ENCODE measurements at regions not wholly inside any gene's neighbourhood (a gene's known extent, or its start where the extent isn't known, plus 50 kb on each side); places are given as distances from the start of the nearest gene placed in this dataset.
"Not testable (repeated sequence)": the region's sequence is repeated elsewhere in the genome, so short reads cannot be mapped to it uniquely, and the experiment has no call there.

DNA sequence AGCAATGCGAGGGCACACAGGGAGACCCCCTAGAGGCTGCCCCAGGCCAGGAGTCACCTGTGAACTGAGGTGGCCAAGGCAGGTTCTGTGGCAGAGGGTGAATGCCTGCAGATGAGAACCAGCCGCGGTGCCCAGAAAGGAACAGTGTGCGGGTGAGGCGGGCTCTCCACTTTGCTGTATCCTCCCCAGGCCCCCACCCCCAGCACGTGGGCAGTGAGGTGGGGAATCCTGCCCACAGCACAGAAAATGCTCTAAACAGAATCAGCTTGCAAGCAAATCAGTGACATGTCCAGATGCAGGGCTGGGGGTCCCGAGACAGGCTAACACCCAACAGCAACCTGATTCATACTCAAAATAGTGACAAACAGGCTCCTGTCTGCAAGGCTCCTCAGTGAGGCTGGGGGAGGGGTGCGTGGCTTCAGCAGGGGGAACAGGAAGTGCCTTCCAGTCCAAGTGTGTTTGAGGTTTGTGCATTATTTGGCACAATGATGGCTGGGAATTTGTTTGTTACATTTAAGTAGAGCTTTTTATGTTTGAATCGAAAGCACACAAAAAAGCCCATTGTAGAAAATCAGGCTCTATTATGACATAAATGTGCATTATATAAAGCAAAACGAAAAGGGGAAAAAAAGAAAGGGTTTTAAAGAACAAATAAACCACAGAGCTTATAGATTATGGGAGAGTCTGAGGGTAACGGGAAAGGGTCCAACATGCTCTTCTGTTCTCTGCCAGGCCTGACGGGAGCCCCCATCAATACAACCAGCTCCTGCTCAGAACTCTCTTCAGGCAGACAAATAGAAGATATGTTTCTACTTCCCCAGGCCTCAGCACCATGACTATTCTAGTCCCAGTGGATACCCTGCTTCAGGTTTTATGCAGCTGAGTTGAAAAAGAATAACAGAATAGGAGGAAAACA lies 201.3 kb downstream of the HSD17B3 start:
- H3K4me3 ChIP-seq (ENCODE audit: low read depth, low read length): no peak overlapping the region
- TF ChIP-seq, protein P1, sequence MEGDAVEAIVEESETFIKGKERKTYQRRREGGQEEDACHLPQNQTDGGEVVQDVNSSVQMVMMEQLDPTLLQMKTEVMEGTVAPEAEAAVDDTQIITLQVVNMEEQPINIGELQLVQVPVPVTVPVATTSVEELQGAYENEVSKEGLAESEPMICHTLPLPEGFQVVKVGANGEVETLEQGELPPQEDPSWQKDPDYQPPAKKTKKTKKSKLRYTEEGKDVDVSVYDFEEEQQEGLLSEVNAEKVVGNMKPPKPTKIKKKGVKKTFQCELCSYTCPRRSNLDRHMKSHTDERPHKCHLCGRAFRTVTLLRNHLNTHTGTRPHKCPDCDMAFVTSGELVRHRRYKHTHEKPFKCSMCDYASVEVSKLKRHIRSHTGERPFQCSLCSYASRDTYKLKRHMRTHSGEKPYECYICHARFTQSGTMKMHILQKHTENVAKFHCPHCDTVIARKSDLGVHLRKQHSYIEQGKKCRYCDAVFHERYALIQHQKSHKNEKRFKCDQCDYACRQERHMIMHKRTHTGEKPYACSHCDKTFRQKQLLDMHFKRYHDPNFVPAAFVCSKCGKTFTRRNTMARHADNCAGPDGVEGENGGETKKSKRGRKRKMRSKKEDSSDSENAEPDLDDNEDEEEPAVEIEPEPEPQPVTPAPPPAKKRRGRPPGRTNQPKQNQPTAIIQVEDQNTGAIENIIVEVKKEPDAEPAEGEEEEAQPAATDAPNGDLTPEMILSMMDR (IDR thresholded peaks at IDR 0.05; ENCODE audit: insufficient read depth, low read depth, low read length, missing control alignments): no peak
- no peak for DNase-seq (ENCODE audit: low read depth)

DNA sequence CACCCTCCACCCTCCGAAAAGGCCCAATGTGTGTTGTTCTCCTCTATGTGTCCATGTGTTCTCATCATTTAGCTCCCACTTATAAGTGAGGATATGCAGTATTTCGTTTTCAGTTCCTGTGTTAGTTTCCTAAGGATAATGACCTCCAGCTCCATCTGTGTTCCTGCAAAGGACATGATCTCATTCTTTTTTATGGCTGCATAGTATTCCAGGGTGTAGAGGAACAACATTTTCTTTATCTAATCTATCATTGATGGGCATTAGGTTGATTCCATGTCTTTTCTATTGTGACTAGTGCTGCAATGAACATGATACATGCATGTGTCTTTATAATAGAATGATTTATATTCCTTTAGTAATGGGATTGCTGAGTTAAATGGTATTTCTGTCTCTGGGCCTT lies 211.3 kb downstream of the HSD17B3 start:
- not testable (repeated sequence) for H3K4me3 ChIP-seq (ENCODE audit: low read depth, low read length); DNase-seq (ENCODE audit: low read depth)

DNA sequence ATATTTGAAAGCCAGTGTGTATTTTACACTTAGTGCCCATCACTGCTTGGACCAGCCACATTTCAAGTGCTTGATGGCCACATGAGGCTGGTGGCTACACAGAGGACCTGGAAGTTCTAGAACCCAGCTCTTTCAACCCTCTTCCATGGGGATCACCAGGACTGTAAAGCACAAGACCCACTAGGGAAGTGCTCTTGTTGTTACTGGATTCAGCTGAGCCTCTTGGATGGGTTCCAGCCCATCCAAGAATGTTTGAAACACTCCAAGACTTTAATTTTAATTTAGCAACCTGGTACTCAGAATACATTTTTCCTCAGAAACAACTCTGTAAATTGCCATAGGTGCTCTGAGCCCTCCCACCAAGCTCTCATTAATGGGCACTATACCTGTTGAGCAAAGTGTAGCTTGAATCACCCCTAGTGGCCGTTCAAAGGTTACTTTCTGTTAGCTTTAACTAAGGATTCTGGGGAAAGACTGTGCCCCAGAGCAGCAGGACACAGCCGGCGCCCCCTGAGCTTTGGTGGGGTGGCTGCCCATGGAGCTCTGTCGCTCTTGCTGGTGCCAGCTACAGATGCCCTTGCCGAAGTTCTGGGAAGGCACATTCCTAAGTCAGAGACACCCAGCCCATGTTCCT lies 212.4 kb downstream of the HSD17B3 start:
- H3K4me3 ChIP-seq (ENCODE audit: low read depth, low read length): no peak overlapping the region
- TF ChIP-seq, protein P1 (IDR thresholded peaks at IDR 0.05; ENCODE audit: insufficient read depth, low read depth, low read length, missing control alignments): no peak
- no peak for DNase-seq (ENCODE audit: low read depth)

DNA sequence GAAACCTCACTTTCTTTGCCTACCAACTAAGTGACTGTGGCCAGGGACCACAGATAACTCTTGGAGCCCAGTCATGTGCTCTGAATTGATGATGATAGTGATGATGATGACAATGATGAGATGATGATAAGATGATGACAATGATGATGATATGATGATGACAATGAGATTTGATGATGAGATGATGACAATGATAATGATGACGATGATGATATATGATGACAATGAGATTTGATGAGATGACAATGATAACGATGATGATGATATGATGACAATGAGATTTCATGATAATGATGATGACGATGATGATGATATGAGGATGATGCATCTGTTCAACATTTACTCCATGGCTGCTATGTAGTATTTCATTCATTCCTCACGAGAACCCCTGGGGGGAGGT lies 213.0 kb downstream of the ERCC6L2 start:
- H3K4me3 ChIP-seq (ENCODE audit: low read depth, low read length): no peak overlapping the region
- TF ChIP-seq, protein P1 (IDR thresholded peaks at IDR 0.05; ENCODE audit: insufficient read depth, low read depth, low read length, missing control alignments): no peak
- DNase-seq (ENCODE audit: low read depth): no peak

DNA sequence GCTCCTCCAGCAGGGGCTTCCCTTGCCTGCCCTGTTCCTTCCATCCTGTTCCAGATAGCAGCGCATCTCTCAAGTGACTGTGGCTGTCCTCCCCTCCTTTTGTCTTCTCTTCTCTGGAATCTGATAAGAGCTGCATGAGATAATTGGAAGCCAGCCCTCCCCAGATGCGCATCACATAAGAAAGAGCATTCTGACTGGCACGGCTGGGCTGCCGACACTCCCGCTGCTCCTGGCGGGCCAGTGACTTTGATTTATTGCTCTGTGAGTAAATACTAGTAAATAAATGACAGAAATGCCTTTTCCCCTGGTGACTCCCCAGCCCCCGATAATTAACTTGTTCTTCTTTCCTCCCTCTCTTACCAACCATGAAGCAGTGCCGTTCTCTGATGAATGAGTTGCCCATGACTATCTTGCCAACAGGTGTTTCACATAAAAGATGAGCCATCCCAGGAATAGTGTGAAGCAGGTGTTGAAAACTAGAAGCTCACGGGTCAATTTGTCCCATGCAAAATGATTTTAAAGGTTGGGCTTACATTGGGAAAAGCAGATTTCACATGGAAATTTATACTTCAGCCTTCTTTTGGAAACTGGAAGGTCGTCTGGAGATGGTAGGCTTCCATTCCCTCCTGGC lies 212.3 kb downstream of the ERCC6L2 start:
- TF ChIP-seq, protein P1 (IDR thresholded peaks at IDR 0.05; ENCODE audit: insufficient read depth, low read depth, low read length, missing control alignments): no peak
- no peak for DNase-seq (ENCODE audit: low read depth)
- H3K4me3 ChIP-seq (ENCODE audit: low read depth, low read length): no peak overlapping the region

DNA sequence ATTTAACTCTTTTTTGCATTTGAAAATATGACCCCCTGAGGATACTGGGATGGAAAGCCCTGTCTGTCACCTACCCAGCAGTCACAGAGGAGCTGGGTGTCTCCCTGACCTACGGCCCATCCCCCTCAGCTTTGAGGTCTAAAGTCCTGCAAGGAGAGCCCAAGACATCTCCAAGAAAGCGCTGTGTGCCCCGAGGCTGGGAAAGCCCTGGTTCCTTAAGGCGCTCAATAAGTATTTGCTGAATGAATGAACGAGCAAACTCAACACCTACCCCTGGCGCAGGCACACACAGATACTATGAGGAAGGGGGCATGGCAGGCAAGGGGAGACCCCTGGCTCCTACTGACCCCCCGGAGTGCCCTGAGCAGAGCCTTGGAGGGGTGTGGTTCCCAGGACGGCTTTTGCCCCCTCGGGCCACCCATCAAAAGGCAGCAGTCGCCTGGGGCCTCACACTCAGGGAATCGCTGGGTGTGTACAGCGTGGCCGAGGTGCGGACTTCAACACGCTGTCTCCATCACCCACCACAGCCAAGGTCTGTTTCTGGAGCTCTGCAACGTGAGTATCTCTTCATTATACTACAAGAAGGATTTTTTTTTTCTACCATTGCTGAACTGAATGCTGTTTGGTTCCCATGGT lies 211.6 kb downstream of the ERCC6L2 start:
- TF ChIP-seq, protein P1 (IDR thresholded peaks at IDR 0.05; ENCODE audit: insufficient read depth, low read depth, low read length, missing control alignments): no peak
- no peak for DNase-seq (ENCODE audit: low read depth)
- no peak overlapping the region for H3K4me3 ChIP-seq (ENCODE audit: low read depth, low read length)
